IMR-90 (cell line): ENCODE measurements at regions not wholly inside any gene's neighbourhood (a gene's known extent, or its start where the extent isn't known, plus 50 kb on each side); places are given as distances from the start of the nearest gene placed in this dataset.

Experiments
- ATAC-seq: fragments of 200-7000 bp; cut with Tn5 transposase; 2 replicates; pipeline ENCODE4 v1.9.1; 2020; ENCODE audit warnings: low read depth, mild to moderate bottlenecking, moderate library complexity
- BruUV-seq: library from RNA; stranded (reverse); fragments of 400-500 nt; replicated peaks from 2 replicates; lab custom pipeline; 2021; lab: Mats Ljungman, UMichigan
- CTCF ChIA-PET: fragments of 300-600 bp; formaldehyde crosslinking; extraction: SDS; loops from one replicate; lab custom pipeline; 2021; ENCODE audit warnings: antibody characterized with exemption; lab: Yijun Ruan, JAX
- POLR2A ChIA-PET: fragments of 300-600 bp; sonication (Branson Sonifier 250); formaldehyde crosslinking; loops from one replicate; lab custom pipeline; 2022; ENCODE audit warnings: antibody characterized with exemption; ENCODE audit not compliant: unreplicated experiment; lab: Charles Lee
- DNase-seq: peaks from one replicate; pipeline ENCODE4 v3.0.0; 2013
- H2AFZ ChIP-seq: replicated peaks from 2 replicates; pipeline ENCODE3; 2013; ENCODE audit warnings: low read length, mild to moderate bottlenecking; ENCODE audit not compliant: poor library complexity
- H2AK5ac ChIP-seq: 2 replicates; pipeline ENCODE4 v1.6.1; 2013; ENCODE audit warnings: low read depth, low read length, inconsistent platforms
- H2AK9ac ChIP-seq: replicated peaks from 2 replicates; pipeline ENCODE3; 2013; ENCODE audit warnings: mild to moderate bottlenecking, low read depth, low read length, moderate library complexity; ENCODE audit not compliant: poor library complexity
- H2BK120ac ChIP-seq: 2 replicates; pipeline ENCODE4 v1.6.1; 2013; ENCODE audit warnings: low read depth, low read length, inconsistent platforms
- H2BK15ac ChIP-seq: 3 replicates; pipeline ENCODE4 v1.6.1; 2013; ENCODE audit warnings: low read depth, low read length, inconsistent platforms
- H2BK20ac ChIP-seq: 2 replicates; pipeline ENCODE4 v1.6.1; 2013; ENCODE audit warnings: low read depth, mild to moderate bottlenecking, inconsistent platforms, low read length, moderate library complexity
- H2BK5ac ChIP-seq: 2 replicates; pipeline ENCODE4 v1.6.1; 2013; ENCODE audit warnings: mild to moderate bottlenecking, low read depth, low read length, inconsistent platforms; ENCODE audit not compliant: poor library complexity, severe bottlenecking
- H3K14ac ChIP-seq: replicated peaks from 2 replicates; pipeline ENCODE4 v1.6.1; 2013; ENCODE audit warnings: low read depth, low read length, inconsistent platforms
- H3K18ac ChIP-seq: 2 replicates; pipeline ENCODE4 v1.6.1; 2013; ENCODE audit warnings: low read depth, low read length, control low read depth
- H3K23ac ChIP-seq: 2 replicates; pipeline ENCODE4 v1.6.1; 2013; ENCODE audit warnings: low read depth, low read length, inconsistent platforms
- H3K27ac ChIP-seq: 2 replicates; pipeline ENCODE4 v1.5.1; 2013; ENCODE audit warnings: mild to moderate bottlenecking, control low read depth, low read length; ENCODE audit not compliant: insufficient read depth
- H3K27me3 ChIP-seq: 2 replicates; pipeline ENCODE4 v1.6.1; 2013; ENCODE audit warnings: low read length; ENCODE audit not compliant: control insufficient read depth, insufficient read depth
- H3K36me3 ChIP-seq: 2 replicates; pipeline ENCODE4 v1.6.1; 2013; ENCODE audit warnings: low read length, mixed read lengths; ENCODE audit not compliant: control insufficient read depth, insufficient read depth
- H3K4ac ChIP-seq: 2 replicates; pipeline ENCODE4 v1.6.1; 2013; ENCODE audit warnings: low read depth, low read length, inconsistent platforms
- H3K4me1 ChIP-seq: 2 replicates; pipeline ENCODE4 v1.6.1; 2013; ENCODE audit warnings: low read length, mixed read lengths; ENCODE audit not compliant: control insufficient read depth, insufficient read depth
- H3K4me2 ChIP-seq: 2 replicates; pipeline ENCODE4 v1.6.1; 2013; ENCODE audit warnings: low read depth, mild to moderate bottlenecking, control low read depth, low read length, moderate library complexity
- H3K4me3 ChIP-seq: 2 replicates; pipeline ENCODE4 v1.5.1; 2013; ENCODE audit warnings: low read depth, mild to moderate bottlenecking, control low read depth, low read length, moderate library complexity; ENCODE audit not compliant: insufficient read depth
- H3K56ac ChIP-seq: 2 replicates; pipeline ENCODE4 v1.6.1; 2013; ENCODE audit warnings: low read length, inconsistent platforms; ENCODE audit not compliant: insufficient read depth; ENCODE audit errors: extremely low read depth
- H3K79me1 ChIP-seq, 2 experiments: 2 replicates each; pipeline ENCODE4 v1.6.1; 2013; ENCODE audit warnings: low read length in 2 of 2, inconsistent platforms in 1 of 2, low read depth in 1 of 2
- H3K9ac ChIP-seq: 2 replicates; pipeline ENCODE4 v1.6.1; 2013; ENCODE audit warnings: low read depth, low read length, control low read depth
- H3K9me1 ChIP-seq: 2 replicates; pipeline ENCODE4 v1.6.1; 2013; ENCODE audit warnings: low read length, inconsistent platforms; ENCODE audit not compliant: insufficient read depth
- H3K9me3 ChIP-seq: 2 replicates; pipeline ENCODE4 v1.6.1; 2013; ENCODE audit warnings: low read length; ENCODE audit not compliant: control insufficient read depth, insufficient read depth
- H4K20me1 ChIP-seq: 2 replicates; pipeline ENCODE4 v1.6.1; 2013; ENCODE audit warnings: low read length, inconsistent platforms; ENCODE audit not compliant: insufficient read depth
- H4K5ac ChIP-seq: 2 replicates; pipeline ENCODE4 v1.6.1; 2013; ENCODE audit warnings: mild to moderate bottlenecking, low read depth, low read length, control low read depth
- H4K8ac ChIP-seq, 2 experiments: 2 replicates each; pipeline ENCODE4 v1.6.1; 2013; ENCODE audit warnings: low read depth in 2 of 2, low read length in 2 of 2, control low read depth in 1 of 2, inconsistent platforms in 1 of 2
- H4K91ac ChIP-seq: 2 replicates; pipeline ENCODE4 v1.6.1; 2013; ENCODE audit warnings: low read depth, low read length, inconsistent platforms; ENCODE audit not compliant: insufficient read depth
- CEBPB ChIP-seq: IDR thresholded peaks from 2 replicates; pipeline ENCODE4 v1.6.1; 2012; ENCODE audit warnings: low read depth, low read length, improper control_type of control experiment
- FOS ChIP-seq: fragments of 150-350 bp; IDR thresholded peaks from 2 replicates; pipeline ENCODE4 v1.6.1; 2016; ENCODE audit warnings: low read depth, low read length
- MAFK ChIP-seq: IDR thresholded peaks from 2 replicates; pipeline ENCODE4 v1.6.1; 2012; ENCODE audit warnings: low read depth, low read length, improper control_type of control experiment
- MAZ ChIP-seq: IDR thresholded peaks from 2 replicates; pipeline ENCODE4 v1.6.1; 2012; ENCODE audit warnings: low read depth, mild to moderate bottlenecking, low read length, improper control_type of control experiment, moderate library complexity, borderline replicate concordance
- MXI1 ChIP-seq: IDR thresholded peaks from 2 replicates; pipeline ENCODE4 v1.6.1; 2012; ENCODE audit warnings: low read depth, mild to moderate bottlenecking, low read length, moderate library complexity, borderline replicate concordance
- NFE2L2 ChIP-seq: fragments of 150-350 bp; IDR thresholded peaks from 2 replicates; pipeline ENCODE4 v1.6.1; 2016; ENCODE audit warnings: low read depth, mild to moderate bottlenecking, low read length
- RAD21 ChIP-seq: IDR thresholded peaks from 2 replicates; pipeline ENCODE4 v1.6.1; 2012; ENCODE audit warnings: low read length, improper control_type of control experiment
- SMC3 ChIP-seq: fragments of 150-350 bp; IDR thresholded peaks from 2 replicates; pipeline ENCODE4 v1.6.1; 2016; ENCODE audit warnings: low read depth, mild to moderate bottlenecking, antibody characterized with exemption, low read length, moderate library complexity
- dilution Hi-C: fragments of 300-500 bp; cut with HindIII; formaldehyde crosslinking; loops from one replicate; pipeline ENCODE4 v1.14.3; 2018; ENCODE audit warnings: low sequenced_read_pairs; ENCODE audit not compliant: unreplicated experiment
- in situ Hi-C: fragments of 300-500 bp; cut with MboI; formaldehyde crosslinking; loops from 3 replicates; pipeline ENCODE4 v1.14.3; 2019; ENCODE audit warnings: low sequenced_read_pairs, inconsistent platforms, mixed read lengths
- intact Hi-C: fragments of 100-400 bp; cut with micrococcal nuclease; formaldehyde crosslinking; loops from 2 replicates; pipeline ENCODE4 v1.10.0; 2022
- TF ChIP-seq, protein P1 (sequence below): fragments of 150-350 bp; IDR thresholded peaks from 2 replicates; pipeline ENCODE4 v1.6.1; 2017; ENCODE audit warnings: mild to moderate bottlenecking, antibody characterized with exemption, low read length, low read depth
- TF ChIP-seq, protein P2 (sequence below): fragments of 150-350 bp; IDR thresholded peaks from 2 replicates; pipeline ENCODE4 v1.6.1; 2016; ENCODE audit warnings: low read depth, mild to moderate bottlenecking, low read length, moderate library complexity, borderline replicate concordance

DNA sequence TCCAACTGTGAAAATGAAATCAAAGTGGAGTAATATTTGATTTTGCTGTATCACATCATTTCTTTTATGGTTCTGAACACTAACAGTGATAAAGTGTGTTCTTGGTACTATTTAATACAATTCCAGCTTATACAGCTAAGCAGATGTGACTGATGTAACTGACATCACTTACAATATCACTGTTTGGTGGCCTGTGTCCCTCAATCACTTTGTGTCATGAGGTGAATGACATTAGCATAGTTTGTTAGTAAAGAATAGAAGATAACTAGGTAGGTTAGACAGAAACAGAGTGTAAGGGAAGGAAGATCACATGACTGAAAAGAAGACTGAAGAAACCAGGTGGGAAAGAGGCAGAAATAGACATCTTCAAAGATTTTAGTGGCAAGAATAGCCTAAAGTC, 138.7 kb downstream of the AQP9 start:
- no peak overlapping the region for H4K91ac ChIP-seq
- TF ChIP-seq, protein P1, sequence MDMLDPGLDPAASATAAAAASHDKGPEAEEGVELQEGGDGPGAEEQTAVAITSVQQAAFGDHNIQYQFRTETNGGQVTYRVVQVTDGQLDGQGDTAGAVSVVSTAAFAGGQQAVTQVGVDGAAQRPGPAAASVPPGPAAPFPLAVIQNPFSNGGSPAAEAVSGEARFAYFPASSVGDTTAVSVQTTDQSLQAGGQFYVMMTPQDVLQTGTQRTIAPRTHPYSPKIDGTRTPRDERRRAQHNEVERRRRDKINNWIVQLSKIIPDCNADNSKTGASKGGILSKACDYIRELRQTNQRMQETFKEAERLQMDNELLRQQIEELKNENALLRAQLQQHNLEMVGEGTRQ = no peak
- TF ChIP-seq CEBPB = no peak
- no peak for TF ChIP-seq FOS
- TF ChIP-seq RAD21 = no peak
- TF ChIP-seq, protein P2, sequence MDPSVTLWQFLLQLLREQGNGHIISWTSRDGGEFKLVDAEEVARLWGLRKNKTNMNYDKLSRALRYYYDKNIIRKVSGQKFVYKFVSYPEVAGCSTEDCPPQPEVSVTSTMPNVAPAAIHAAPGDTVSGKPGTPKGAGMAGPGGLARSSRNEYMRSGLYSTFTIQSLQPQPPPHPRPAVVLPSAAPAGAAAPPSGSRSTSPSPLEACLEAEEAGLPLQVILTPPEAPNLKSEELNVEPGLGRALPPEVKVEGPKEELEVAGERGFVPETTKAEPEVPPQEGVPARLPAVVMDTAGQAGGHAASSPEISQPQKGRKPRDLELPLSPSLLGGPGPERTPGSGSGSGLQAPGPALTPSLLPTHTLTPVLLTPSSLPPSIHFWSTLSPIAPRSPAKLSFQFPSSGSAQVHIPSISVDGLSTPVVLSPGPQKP = no peak
- TF ChIP-seq MXI1 = no peak
- no peak for TF ChIP-seq MAZ
- TF ChIP-seq NFE2L2 = no peak
- TF ChIP-seq SMC3 = no peak
- TF ChIP-seq MAFK = no peak
- no peaks in the 10 kb centered on the region for H4K20me1 ChIP-seq
- no peak overlapping the region for H3K23ac ChIP-seq
- no peak overlapping the region for H3K4me2 ChIP-seq
- no TSS peak for BruUV-seq
- no peaks in the 10 kb centered on the region for H3K79me1 ChIP-seq
- POLR2A ChIA-PET = no interaction called here
- H3K14ac ChIP-seq = no peak overlapping the region
- peaks cover 2% of the 10 kb centered on the region for H3K9me3 ChIP-seq
- no peaks in the 10 kb centered on the region for H3K4me1 ChIP-seq
- H3K18ac ChIP-seq = no peak overlapping the region
- dilution Hi-C loops = no loop called here
- intact Hi-C loops = loop anchor here (10.0 kb wide), 2 partner anchors 198 to 338 kb away; no protein-coding TSS in a partner anchor
- H2BK120ac ChIP-seq = no peak overlapping the region
- H3K4me3 ChIP-seq = no peak overlapping the region
- H2AK5ac ChIP-seq = no peak overlapping the region
- no peak overlapping the region for H3K4ac ChIP-seq
- in situ Hi-C loops = no loop called here
- no peak overlapping the region for H3K9ac ChIP-seq
- H3K36me3 ChIP-seq = no peaks in the 10 kb centered on the region
- no peak overlapping the region for H4K8ac ChIP-seq
- no peak overlapping the region for H2BK5ac ChIP-seq
- DNase-seq (no peak), ATAC-seq (no peak)
- no peaks in the 10 kb centered on the region for H3K27me3 ChIP-seq
- no peak overlapping the region for H2AK9ac ChIP-seq
- H3K56ac ChIP-seq = no peak overlapping the region
- H2AFZ ChIP-seq = no peak overlapping the region
- H3K27ac ChIP-seq = no peak overlapping the region
- 0 out of 2 replicates have a peak overlapping the region, but pooled peaks have one; percentile 41 for H2BK20ac ChIP-seq
- peaks cover 3% of the 10 kb centered on the region; the same call in 1 of the 2 replicates for H3K9me1 ChIP-seq
- no peak overlapping the region for H2BK15ac ChIP-seq
- H4K5ac ChIP-seq = no peak overlapping the region
- CTCF ChIA-PET = no interaction called here
